ENCODE measurements at regions not wholly inside any gene's neighbourhood (a gene's known extent, or its start where the extent isn't known, plus 50 kb on each side); places are given as distances from the start of the nearest gene placed in this dataset.

GRCh38 chr7:153590571-153590970 is 461.6 kb upstream of the DPP6 start:
- no peak overlapping the region for H3K4me3 ChIP-seq (ENCODE audit: insufficient read depth, low read depth, low read length)
- H3K4ac ChIP-seq (ENCODE audit: low read depth, low read length) = no peak overlapping the region
- BruUV-seq (replicated peaks) = no TSS peak
- POLR2A ChIA-PET (ENCODE audit: unreplicated experiment) = no interaction called here
- no peaks in the 10 kb centered on the region for H3K9me1 ChIP-seq (ENCODE audit: insufficient read depth, low read length)
- H3K56ac ChIP-seq (ENCODE audit: extremely low read depth, insufficient read depth, low read length) = no peak overlapping the region
- no peak overlapping the region for H2AK5ac ChIP-seq (ENCODE audit: low read depth, low read length)
- no peak overlapping the region for H2BK120ac ChIP-seq (ENCODE audit: low read depth, low read length)
- H4K91ac ChIP-seq (ENCODE audit: insufficient read depth, low read depth, low read length) = no peak overlapping the region
- no peak overlapping the region for H3K14ac ChIP-seq (replicated peaks; ENCODE audit: low read depth, low read length)
- H2BK20ac ChIP-seq (ENCODE audit: low read depth, low read length) = no peak overlapping the region
- in situ Hi-C loops (cut with MboI; ENCODE audit: low sequenced_read_pairs) = no loop called here
- H3K36me3 ChIP-seq (ENCODE audit: control insufficient read depth, insufficient read depth, low read length) = no peaks in the 10 kb centered on the region
- intact Hi-C loops (cut with micrococcal nuclease) = no loop called here
- ATAC-seq (ENCODE audit: low read depth) (no peak), DNase-seq (no peak)
- no peak overlapping the region for H2AFZ ChIP-seq (replicated peaks; ENCODE audit: low read length, poor library complexity)
- no peak overlapping the region for H2BK5ac ChIP-seq (ENCODE audit: low read depth, low read length, poor library complexity, severe bottlenecking)
- H3K9ac ChIP-seq (ENCODE audit: low read depth, low read length) = no peak overlapping the region
- no peak overlapping the region for H3K4me2 ChIP-seq (ENCODE audit: low read depth, low read length)
- no peak overlapping the region for H3K27ac ChIP-seq (ENCODE audit: insufficient read depth, low read length)
- dilution Hi-C loops (cut with HindIII; ENCODE audit: low sequenced_read_pairs, unreplicated experiment) = no loop called here
- peaks cover 23% of the 10 kb centered on the region for H3K9me3 ChIP-seq (ENCODE audit: control insufficient read depth, insufficient read depth, low read length)
- H3K18ac ChIP-seq (ENCODE audit: low read depth, low read length) = no peak overlapping the region
- WGBS, 2 experiments (ENCODE audit: extremely low coverage in 2 of 2, insufficient read length in 1 of 2) = no CpG with 5 or more reads among the region's 11 CpGs
- no peaks in the 10 kb centered on the region for H4K20me1 ChIP-seq (ENCODE audit: insufficient read depth, low read length)
- H2AK9ac ChIP-seq (replicated peaks; ENCODE audit: low read depth, low read length, poor library complexity) = no peak overlapping the region
- TF ChIP-seq MXI1 (IDR thresholded peaks at IDR 0.05; ENCODE audit: borderline replicate concordance, low read depth, low read length) = no peak
- no peak for TF ChIP-seq RCOR1 (IDR thresholded peaks at IDR 0.05; ENCODE audit: insufficient replicate concordance, low read length)
- no peak for TF ChIP-seq USF2 (IDR thresholded peaks at IDR 0.05; ENCODE audit: low read depth, low read length)
- TF ChIP-seq RFX5 (IDR thresholded peaks at IDR 0.05; ENCODE audit: low read depth, low read length) = no peak
- no peak for TF ChIP-seq CEBPB (IDR thresholded peaks at IDR 0.05; ENCODE audit: low read depth, low read length)
- no peak for TF ChIP-seq CHD1 (IDR thresholded peaks at IDR 0.05; ENCODE audit: low read depth, low read length)
- no peak for TF ChIP-seq FOS (IDR thresholded peaks at IDR 0.05; ENCODE audit: low read depth, low read length)
- TF ChIP-seq CTCF (conservative IDR thresholded peaks at IDR 0.05; ENCODE audit: low read depth, low read length) = no peak
- TF ChIP-seq MAZ (IDR thresholded peaks at IDR 0.05; ENCODE audit: borderline replicate concordance, low read depth, low read length) = no peak
- TF ChIP-seq ELK1 (IDR thresholded peaks at IDR 0.05; ENCODE audit: borderline replicate concordance, low read depth, low read length) = no peak
- TF ChIP-seq MAFK (IDR thresholded peaks at IDR 0.05; ENCODE audit: low read depth, low read length) = no peak
- no peak for TF ChIP-seq SMC3 (IDR thresholded peaks at IDR 0.05; ENCODE audit: low read depth, low read length)
- no peak for TF ChIP-seq RAD21 (IDR thresholded peaks at IDR 0.05; ENCODE audit: low read length)
- TF ChIP-seq POLR2A (IDR thresholded peaks at IDR 0.05; ENCODE audit: low read depth, low read length) = no peak
- no peaks in the 10 kb centered on the region for H3K4me1 ChIP-seq (ENCODE audit: control insufficient read depth, insufficient read depth, low read length)
- no peaks in the 10 kb centered on the region for H3K27me3 ChIP-seq (ENCODE audit: control insufficient read depth, insufficient read depth, low read length)
- no peaks in the 10 kb centered on the region for H3K79me1 ChIP-seq (ENCODE audit: low read depth in 1 of 2, low read length in 2 of 2)
- CTCF ChIA-PET = no interaction called here
- H4K8ac ChIP-seq (ENCODE audit: low read depth in 2 of 2, low read length in 2 of 2) = no peak overlapping the region
- no peak overlapping the region for H2BK15ac ChIP-seq (ENCODE audit: low read depth, low read length)
- no peak overlapping the region for H3K23ac ChIP-seq (ENCODE audit: low read depth, low read length)
- H4K5ac ChIP-seq (ENCODE audit: low read depth, low read length) = no peak overlapping the region
